ENCODE measurements at regions not wholly inside any gene's neighbourhood (a gene's known extent, or its start where the extent isn't known, plus 50 kb on each side); places are given as distances from the start of the nearest gene placed in this dataset.
"Not testable (repeated sequence)": the region's sequence is repeated elsewhere in the genome, so short reads cannot be mapped to it uniquely, and the experiment has no call there.

DNA sequence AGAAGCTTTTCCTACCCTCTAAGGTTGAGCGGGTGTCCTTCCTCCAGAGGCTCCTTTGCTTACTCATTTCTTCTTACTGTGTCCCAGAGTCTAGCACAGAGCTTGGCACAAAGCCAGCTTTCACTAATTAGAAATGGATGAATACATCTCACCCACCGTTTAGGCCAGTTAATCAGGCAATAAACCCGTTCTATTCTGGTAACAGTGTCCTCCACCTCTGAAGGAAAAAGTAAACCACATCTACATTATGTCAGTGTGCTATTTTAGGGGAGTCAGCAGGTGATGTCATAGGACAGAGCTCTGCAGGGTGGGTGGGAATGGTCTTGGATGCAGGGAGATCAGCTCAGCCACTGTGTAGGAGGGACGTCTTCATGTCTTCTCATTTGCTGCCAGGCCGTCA, 109.2 kb downstream of the OSTF1 start:
- DNase-seq (ENCODE audit: low spot score) = no peak
- no peak overlapping the region for H3K4me3 ChIP-seq
- no peak overlapping the region for H3K27ac ChIP-seq
- TF ChIP-seq, protein P1, sequence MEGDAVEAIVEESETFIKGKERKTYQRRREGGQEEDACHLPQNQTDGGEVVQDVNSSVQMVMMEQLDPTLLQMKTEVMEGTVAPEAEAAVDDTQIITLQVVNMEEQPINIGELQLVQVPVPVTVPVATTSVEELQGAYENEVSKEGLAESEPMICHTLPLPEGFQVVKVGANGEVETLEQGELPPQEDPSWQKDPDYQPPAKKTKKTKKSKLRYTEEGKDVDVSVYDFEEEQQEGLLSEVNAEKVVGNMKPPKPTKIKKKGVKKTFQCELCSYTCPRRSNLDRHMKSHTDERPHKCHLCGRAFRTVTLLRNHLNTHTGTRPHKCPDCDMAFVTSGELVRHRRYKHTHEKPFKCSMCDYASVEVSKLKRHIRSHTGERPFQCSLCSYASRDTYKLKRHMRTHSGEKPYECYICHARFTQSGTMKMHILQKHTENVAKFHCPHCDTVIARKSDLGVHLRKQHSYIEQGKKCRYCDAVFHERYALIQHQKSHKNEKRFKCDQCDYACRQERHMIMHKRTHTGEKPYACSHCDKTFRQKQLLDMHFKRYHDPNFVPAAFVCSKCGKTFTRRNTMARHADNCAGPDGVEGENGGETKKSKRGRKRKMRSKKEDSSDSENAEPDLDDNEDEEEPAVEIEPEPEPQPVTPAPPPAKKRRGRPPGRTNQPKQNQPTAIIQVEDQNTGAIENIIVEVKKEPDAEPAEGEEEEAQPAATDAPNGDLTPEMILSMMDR (IDR thresholded peaks at IDR 0.05) = no peak

DNA sequence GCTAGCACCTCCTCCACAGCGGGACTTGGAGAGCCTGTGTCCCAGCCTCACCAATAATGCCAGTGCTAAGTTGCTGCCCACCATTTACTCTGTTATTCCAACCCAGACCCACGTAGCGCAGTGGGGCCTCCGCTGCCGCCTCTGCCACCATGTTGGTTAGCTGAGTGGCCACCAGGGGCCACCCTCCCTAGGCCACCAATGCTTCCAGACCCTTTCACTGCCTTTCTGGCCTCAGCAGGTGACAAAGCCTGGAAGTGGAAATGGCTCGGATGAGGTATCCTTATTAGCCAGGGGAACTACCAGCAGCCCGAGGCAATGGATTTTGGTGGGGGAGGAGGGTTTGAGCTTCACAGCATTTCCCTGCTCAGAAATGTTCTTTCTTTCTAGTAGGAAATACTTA, 110.1 kb downstream of the OSTF1 start:
- DNase-seq (ENCODE audit: low spot score) = no peak
- H3K27ac ChIP-seq = no peak overlapping the region
- TF ChIP-seq, protein P1 (IDR thresholded peaks at IDR 0.05) = no peak

DNA sequence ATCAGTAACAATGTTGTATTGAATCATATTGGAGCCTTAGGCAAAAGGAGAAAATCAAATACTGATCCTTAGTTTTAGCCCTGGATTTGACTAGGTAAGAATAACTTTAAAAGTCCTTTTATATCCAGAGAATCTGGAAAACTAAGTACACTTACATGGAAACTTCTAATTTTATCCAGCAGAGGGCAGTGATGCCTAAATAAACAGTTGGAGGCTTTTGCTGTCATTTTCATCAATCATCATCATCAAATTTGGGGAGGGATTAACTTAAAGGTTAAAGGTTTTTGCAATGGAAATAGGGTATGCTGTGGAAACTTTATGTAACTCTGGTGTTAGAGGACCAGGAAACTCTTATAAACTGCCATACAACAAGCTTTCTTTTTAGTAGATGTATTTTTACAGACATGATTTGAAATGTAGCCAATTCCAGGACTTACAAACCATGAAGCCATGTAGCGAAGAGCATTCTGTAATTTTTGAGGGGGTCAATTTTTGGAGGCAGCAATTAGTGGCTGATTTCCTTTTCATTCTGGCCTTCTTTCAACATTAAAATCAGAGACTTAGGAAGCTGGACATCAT, 112.7 kb downstream of the OSTF1 start:
- H3K27ac ChIP-seq = no peak overlapping the region
- no peak overlapping the region for H3K4me3 ChIP-seq
- DNase-seq (ENCODE audit: low spot score) = no peak
- TF ChIP-seq, protein P1 (IDR thresholded peaks at IDR 0.05) = peak; percentile 58

More for the DNA sequence above, 110.1 kb downstream of the OSTF1 start:
- H3K4me3 ChIP-seq = no peak overlapping the region

DNA sequence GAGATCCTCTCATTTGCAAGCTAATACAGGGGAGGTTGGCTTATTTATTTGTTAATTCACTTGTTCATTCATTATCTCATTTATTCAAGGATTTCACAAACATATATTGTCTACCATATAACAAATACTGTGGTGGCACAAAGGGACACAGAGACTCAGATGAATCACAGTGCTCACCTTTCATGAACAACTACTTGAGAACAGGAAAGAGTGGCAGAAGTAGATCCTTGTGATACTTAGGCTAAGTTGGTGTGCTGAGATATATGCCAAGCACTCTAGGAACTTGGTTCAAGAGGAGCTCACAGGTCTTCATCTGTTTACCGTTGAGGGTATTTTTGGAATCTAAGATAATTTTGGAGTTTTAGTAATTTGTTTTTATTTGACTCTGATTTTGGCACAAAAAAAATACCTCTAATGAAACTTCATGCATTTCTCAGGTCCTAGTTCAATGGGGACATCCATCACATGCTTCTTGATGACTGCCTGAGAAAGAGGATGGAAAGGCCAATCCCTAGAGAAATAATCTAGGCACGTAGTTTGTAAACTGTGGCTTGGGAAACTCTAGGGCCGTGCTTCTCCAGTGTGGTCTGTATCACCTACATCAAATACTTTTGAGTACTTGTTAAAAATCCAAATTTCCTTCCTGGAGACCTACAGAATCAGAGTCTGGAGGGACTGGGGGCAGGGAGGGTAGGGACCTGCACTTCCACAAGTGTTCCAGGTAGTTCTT, 113.3 kb downstream of the OSTF1 start:
- no peak overlapping the region for H3K4me3 ChIP-seq
- no peak overlapping the region for H3K27ac ChIP-seq
- no peak for DNase-seq (ENCODE audit: low spot score)
- TF ChIP-seq, protein P1 (IDR thresholded peaks at IDR 0.05) = no peak

DNA sequence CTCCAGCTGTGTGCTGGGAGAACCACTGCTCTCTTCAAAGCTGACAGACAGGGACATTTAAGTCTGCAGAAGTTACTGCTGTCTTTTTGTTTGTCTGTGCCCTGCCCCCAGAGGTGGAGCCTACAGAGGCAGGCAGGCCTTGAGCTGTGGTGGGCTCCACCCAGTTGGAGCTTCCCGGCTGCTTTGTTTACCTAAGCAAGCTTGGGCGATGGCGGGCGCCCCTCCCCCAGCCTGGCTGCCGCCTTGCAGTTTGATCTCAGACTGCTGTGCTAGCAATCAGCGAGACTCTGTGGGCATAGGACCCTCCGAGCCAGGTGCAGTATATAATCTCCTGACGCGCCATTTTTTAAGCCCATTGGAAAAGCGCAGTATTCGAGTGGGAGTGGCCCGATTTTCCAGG, 119.7 kb downstream of the OSTF1 start:
- not testable (repeated sequence) for DNase-seq (ENCODE audit: low spot score); H3K4me3 ChIP-seq; H3K27ac ChIP-seq

DNA sequence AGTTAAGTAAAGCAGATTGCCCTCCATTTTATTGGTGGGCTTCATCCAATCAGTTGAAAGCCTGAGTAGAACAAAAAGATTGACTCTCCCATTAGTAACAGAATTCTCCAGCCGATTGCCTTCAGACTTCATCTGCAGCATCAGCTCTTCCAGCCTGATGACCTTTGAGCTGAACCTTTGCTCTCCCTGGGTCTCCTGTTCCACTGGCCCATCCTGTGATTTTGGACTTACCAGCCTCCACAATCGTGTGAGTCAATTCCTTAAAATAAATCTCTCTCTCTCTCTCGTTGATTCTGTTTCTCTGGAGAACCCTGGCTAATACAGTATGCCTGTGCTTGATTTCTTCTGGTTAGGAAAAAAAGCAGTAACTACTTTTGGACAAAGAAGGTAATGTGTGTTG, 121.9 kb downstream of the OSTF1 start:
- Histone ChIP-seq H3K4me3 (no peak overlapping the region), H3K27ac (no peak overlapping the region)
- no peak for DNase-seq (ENCODE audit: low spot score)
- TF ChIP-seq, protein P1 (IDR thresholded peaks at IDR 0.05) = no peak

DNA sequence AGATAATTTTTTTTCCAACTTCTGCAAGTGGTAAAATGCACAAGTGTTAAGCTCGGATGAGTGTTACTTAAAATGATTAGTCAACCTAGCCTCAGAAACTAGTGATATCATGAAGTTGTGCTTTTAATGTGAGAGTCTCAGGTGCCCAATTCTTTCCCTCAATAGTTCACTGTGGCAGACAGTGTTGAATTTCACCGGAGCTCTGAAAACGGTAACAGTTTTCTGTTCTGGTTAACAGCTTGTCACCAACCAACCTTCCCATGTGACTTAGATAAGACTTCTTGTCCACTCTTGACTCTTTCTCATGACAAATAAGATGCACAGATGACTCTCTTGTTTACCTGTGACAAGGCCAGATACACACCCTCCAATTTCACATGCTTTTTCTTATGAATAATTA, 125.5 kb downstream of the OSTF1 start:
- DNase-seq (ENCODE audit: low spot score) = no peak
- Histone ChIP-seq H3K27ac (no peak overlapping the region), H3K4me3 (no peak overlapping the region)
- TF ChIP-seq, protein P1 (IDR thresholded peaks at IDR 0.05) = no peak
